SK-N-MC (cell line): ENCODE measurements at regions not wholly inside any gene's neighbourhood (a gene's known extent, or its start where the extent isn't known, plus 50 kb on each side); places are given as distances from the start of the nearest gene placed in this dataset.

Source experiments
- DNase-seq: peaks from one replicate; pipeline ENCODE4 v3.0.0-alpha.2; 2011; ENCODE audit warnings: low read depth, low spot score
- H3K27ac ChIP-seq: fragments of 200-600 bp; sonication (generic); 2 replicates; pipeline ENCODE4 v1.5.1; 2016; ENCODE audit warnings: mixed run types
- H3K36me3 ChIP-seq: fragments of 200-600 bp; sonication (generic); 2 replicates; pipeline ENCODE4 v1.6.1; 2017; ENCODE audit warnings: antibody characterized with exemption, low read length, mixed read lengths; ENCODE audit not compliant: insufficient read depth
- H3K4me3 ChIP-seq: fragments of 200-600 bp; sonication (generic); 2 replicates; pipeline ENCODE4 v1.5.1; 2016
- H3K9ac ChIP-seq: fragments of 200-600 bp; sonication (generic); 2 replicates; pipeline ENCODE4 v1.8.0; 2017; ENCODE audit warnings: mixed run types, mixed read lengths; ENCODE audit not compliant: insufficient read length
- H3K9me3 ChIP-seq: fragments of 200-600 bp; sonication (generic); 2 replicates; pipeline ENCODE4 v1.6.1; 2017; ENCODE audit warnings: low read depth, mild to moderate bottlenecking, antibody characterized with exemption, low read length, moderate library complexity, mixed read lengths
- EZH2 ChIP-seq: fragments of 200-600 bp; sonication (generic); IDR thresholded peaks from one replicate; pipeline ENCODE4 v1.6.1; 2017; ENCODE audit warnings: antibody characterized with exemption
- FOXP2 ChIP-seq: optimal IDR thresholded peaks from 2 replicates; pipeline ENCODE3; 2011; ENCODE audit warnings: mild to moderate bottlenecking, moderate library complexity; ENCODE audit not compliant: insufficient read depth; ENCODE audit errors: extremely low read length, control extremely low read depth
- POLR2AphosphoS5 ChIP-seq: IDR thresholded peaks from 2 replicates; pipeline ENCODE4 v1.6.1; 2012; ENCODE audit warnings: mild to moderate bottlenecking, low read depth, low read length, borderline replicate concordance

GRCh38 chr22:17318817-17319216 is 50.4 kb upstream of the CECR2 start:
- no peak for DNase-seq
- no peak overlapping the region for H3K4me3 ChIP-seq

GRCh38 chr22:17315310-17315709 is 54.0 kb upstream of the CECR2 start:
- no peak overlapping the region for H3K4me3 ChIP-seq
- H3K9me3 ChIP-seq: no peaks in the 10 kb centered on the region
- no peaks in the 10 kb centered on the region for H3K36me3 ChIP-seq
- no peak for DNase-seq
- TF ChIP-seq FOXP2: no peak
- TF ChIP-seq EZH2: no peak
- no peak for TF ChIP-seq POLR2AphosphoS5
- no peak overlapping the region for H3K27ac ChIP-seq
- no peak overlapping the region for H3K9ac ChIP-seq

More at GRCh38 chr22:17318817-17319216, 50.4 kb upstream of the CECR2 start:
- Histone ChIP-seq H3K9me3 (no peaks in the 10 kb centered on the region), H3K9ac (no peak overlapping the region), H3K36me3 (no peaks in the 10 kb centered on the region), H3K27ac (no peak overlapping the region)
- TF ChIP-seq EZH2 (no peak), POLR2AphosphoS5 (no peak), FOXP2 (no peak)

GRCh38 chr22:17314487-17314886 is 54.8 kb upstream of the CECR2 start:
- TF ChIP-seq EZH2 (no peak), POLR2AphosphoS5 (no peak), FOXP2 (no peak)
- Histone ChIP-seq H3K4me3 (no peak overlapping the region), H3K9me3 (no peaks in the 10 kb centered on the region), H3K36me3 (no peaks in the 10 kb centered on the region), H3K9ac (no peak overlapping the region), H3K27ac (no peak overlapping the region)
- DNase-seq: no peak

DNA sequence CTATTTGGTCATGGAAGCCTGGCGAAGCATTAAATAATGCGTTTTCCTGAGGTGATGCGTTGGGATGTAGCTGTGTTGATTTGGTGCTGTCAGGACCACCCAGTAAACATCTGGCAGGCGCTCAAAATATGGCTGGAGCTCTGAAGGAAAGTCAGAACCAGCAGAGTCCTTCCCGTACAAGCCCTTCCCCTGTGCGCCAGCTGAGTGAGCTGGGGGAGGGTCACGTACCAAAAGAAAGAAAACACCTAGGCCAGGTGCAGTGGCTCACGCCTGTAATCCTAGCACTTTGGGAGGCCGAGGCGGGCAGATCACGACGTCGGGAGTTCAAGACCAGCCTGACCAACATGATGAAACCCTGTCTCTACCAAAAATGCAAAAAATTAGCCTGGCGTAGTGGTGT is 55.6 kb upstream of the CECR2 start:
- DNase-seq: no peak
- H3K9ac ChIP-seq: no peak overlapping the region
- H3K4me3 ChIP-seq: no peak overlapping the region
- H3K36me3 ChIP-seq: no peaks in the 10 kb centered on the region
- TF ChIP-seq EZH2: no peak
- no peak for TF ChIP-seq FOXP2
- TF ChIP-seq POLR2AphosphoS5: no peak
- H3K9me3 ChIP-seq: no peaks in the 10 kb centered on the region
- no peak overlapping the region for H3K27ac ChIP-seq

- TF ChIP-seq POLR2AphosphoS5 (no peak), EZH2 (no peak), FOXP2 (no peak)
- no peaks in the 10 kb centered on the region for H3K9me3 ChIP-seq
- DNase-seq: no peak
- no peak overlapping the region for H3K9ac ChIP-seq
- H3K27ac ChIP-seq: no peak overlapping the region
- H3K4me3 ChIP-seq: no peak overlapping the region
- no peaks in the 10 kb centered on the region for H3K36me3 ChIP-seq
These were observed 61.7 kb upstream of the CECR2 start for GRCh38 chr22:17307566-17307965.

GRCh38 chr22:17305076-17305475 is 64.2 kb upstream of the CECR2 start:
- DNase-seq: no peak
- no peak overlapping the region for H3K27ac ChIP-seq
- TF ChIP-seq EZH2: no peak
- TF ChIP-seq POLR2AphosphoS5: no peak
- no peak for TF ChIP-seq FOXP2
- H3K4me3 ChIP-seq: no peak overlapping the region
- no peak overlapping the region for H3K9ac ChIP-seq
- H3K9me3 ChIP-seq: no peaks in the 10 kb centered on the region
- no peaks in the 10 kb centered on the region for H3K36me3 ChIP-seq

DNA sequence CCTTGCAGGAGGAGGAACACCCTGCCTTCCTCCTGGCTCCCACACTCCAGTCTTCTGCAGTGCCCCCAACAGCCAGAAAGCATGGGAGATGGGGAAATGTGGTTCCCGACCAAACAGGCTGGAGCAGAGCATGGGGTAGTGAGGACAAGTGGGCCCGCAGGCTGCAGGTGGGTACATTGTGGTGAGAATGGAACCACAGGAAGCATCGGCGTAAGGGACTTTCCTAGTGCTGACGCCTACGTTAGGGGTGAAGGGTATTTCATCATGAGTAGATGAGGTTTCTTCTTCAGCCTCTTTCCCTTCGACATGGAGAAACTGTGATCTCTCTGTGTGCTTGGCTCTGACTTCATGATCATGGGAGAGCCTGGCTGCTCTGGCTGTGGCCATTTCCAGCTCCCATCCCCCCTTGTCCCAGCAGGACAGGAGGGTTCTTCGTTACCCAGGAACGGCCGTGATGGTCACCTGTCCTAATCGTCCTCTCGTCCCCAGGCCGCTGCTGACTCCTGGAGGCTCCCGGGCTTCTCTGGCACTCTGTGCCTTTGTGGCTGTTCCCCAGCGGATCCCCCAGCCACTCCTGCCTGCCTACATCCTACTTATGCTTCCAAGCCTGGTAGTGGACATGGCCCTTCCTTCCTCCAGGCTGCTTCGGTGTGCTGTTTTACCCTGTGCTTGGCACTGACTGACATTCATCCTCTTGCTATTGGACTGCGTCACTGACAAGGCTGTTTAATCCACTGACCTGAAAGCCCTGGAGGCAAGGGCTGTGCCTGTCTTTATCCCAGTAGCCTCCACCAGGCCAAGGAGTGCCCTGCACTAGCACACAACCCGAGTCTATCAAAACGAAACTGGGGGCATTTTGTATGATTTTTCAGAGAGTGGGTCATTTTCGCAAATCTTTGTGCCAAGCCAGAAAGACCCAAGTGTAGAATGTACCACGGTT is 65.2 kb upstream of the CECR2 start:
- Histone ChIP-seq H3K36me3 (no peaks in the 10 kb centered on the region), H3K9ac (no peak overlapping the region), H3K27ac (no peak overlapping the region), H3K9me3 (no peaks in the 10 kb centered on the region), H3K4me3 (no peak overlapping the region)
- TF ChIP-seq FOXP2: no peak
- no peak for TF ChIP-seq EZH2
- no peak for TF ChIP-seq POLR2AphosphoS5
- no peak for DNase-seq

DNA sequence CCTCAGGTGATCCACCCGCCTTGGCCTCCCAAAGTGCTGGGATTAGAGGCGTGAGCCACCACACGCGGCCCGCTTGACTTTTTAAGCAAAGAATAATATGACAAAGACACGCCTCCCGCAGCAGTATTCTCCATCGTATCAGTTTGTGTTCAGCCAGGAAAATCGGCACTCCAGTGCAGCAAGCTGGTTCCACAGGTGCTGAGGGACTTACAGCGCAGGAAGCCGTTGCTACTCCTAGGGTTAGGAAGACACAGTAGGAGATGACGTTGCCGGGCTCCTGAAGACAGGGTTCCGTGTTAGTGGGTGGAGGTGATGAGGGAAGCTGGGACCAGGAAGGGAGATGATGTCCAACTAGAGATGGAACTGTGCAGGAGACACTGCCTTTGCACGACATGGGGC is 65.8 kb upstream of the CECR2 start:
- Histone ChIP-seq H3K36me3 (no peaks in the 10 kb centered on the region), H3K27ac (no peak overlapping the region), H3K9ac (no peak overlapping the region), H3K4me3 (no peak overlapping the region), H3K9me3 (no peaks in the 10 kb centered on the region)
- DNase-seq: no peak
- TF ChIP-seq FOXP2 (no peak), POLR2AphosphoS5 (no peak), EZH2 (no peak)

DNA sequence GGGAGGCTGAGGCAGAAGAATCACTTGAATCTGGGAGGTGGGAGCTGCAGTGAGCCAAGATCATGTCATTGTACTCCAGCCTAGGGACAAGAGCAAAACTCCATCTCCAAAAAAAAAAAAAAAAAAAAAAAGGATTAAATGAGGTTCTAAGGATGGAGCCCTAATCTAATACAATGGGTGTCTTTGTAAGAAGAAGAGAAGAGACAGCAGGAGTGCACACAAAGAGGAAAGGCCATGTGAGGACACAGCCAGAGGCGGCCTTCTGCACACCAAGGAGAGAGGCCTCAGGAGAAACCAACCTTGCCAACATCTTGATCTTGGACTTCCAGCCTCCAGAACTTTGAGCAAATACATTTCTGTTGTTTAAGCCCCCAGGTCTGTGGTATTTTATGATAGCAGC is 66.6 kb upstream of the CECR2 start:
- Histone ChIP-seq H3K9ac (no peak overlapping the region), H3K27ac (no peak overlapping the region), H3K9me3 (no peaks in the 10 kb centered on the region), H3K36me3 (no peaks in the 10 kb centered on the region), H3K4me3 (no peak overlapping the region)
- no peak for TF ChIP-seq FOXP2
- DNase-seq: no peak
